SK-N-MC (cell line): ENCODE measurements at regions not wholly inside any gene's neighbourhood (a gene's known extent, or its start where the extent isn't known, plus 50 kb on each side); places are given as distances from the start of the nearest gene placed in this dataset.

Source experiments
- EZH2 ChIP-seq: fragments of 200-600 bp; sonication (generic); IDR thresholded peaks from one replicate; pipeline ENCODE4 v1.6.1; 2017; ENCODE audit warnings: antibody characterized with exemption
- FOXP2 ChIP-seq: optimal IDR thresholded peaks from 2 replicates; pipeline ENCODE3; 2011; ENCODE audit warnings: mild to moderate bottlenecking, moderate library complexity; ENCODE audit not compliant: insufficient read depth; ENCODE audit errors: extremely low read length, control extremely low read depth
- POLR2AphosphoS5 ChIP-seq: IDR thresholded peaks from 2 replicates; pipeline ENCODE4 v1.6.1; 2012; ENCODE audit warnings: mild to moderate bottlenecking, low read depth, low read length, borderline replicate concordance

DNA sequence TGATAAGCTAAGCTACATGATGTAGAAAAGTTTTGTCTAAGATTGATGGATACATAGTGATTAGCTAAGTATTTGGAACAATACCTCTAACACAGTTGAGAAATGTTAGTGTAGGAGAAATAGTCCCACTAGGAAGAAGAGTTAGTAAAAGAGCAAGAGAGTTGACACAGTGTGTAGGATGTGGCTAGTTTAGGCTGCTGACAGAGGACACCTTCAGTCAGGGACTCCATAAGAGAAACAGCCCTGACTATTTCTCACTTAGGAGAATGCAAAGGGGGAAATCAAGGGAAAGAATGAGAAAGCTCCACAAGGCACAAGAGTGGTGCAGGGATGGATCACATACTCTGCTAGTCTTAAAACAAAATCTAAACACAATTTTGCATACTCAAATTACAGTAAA, 613.7 kb downstream of the SLC16A7 start:
- TF ChIP-seq EZH2 (no peak), POLR2AphosphoS5 (no peak), FOXP2 (no peak)
